HCT116 (cell line): ENCODE measurements at regions not wholly inside any gene's neighbourhood (a gene's known extent, or its start where the extent isn't known, plus 50 kb on each side); places are given as distances from the start of the nearest gene placed in this dataset.

ENCODE experiments used
- ATAC-seq: fragments of 200-7000 bp; cut with Tn5 transposase; 2 replicates; pipeline ENCODE4 v1.9.1; 2020; ENCODE audit warnings: mild to moderate bottlenecking, moderate library complexity
- BruUV-seq: library from RNA; stranded (reverse); fragments of 400-500 nt; replicated peaks from 2 replicates; lab custom pipeline; 2021; lab: Mats Ljungman, UMichigan
- CTCF ChIA-PET: fragments of 300-600 bp; sonication (Branson Sonifier 250); formaldehyde crosslinking; loops from one replicate; lab custom pipeline; 2021; ENCODE audit warnings: antibody characterized with exemption; lab: Charles Lee
- POLR2A ChIA-PET: fragments of 300-600, 350-600 bp; sonication (Branson Sonifier 250); formaldehyde crosslinking; loops from one replicate; lab custom pipeline; 2021; ENCODE audit warnings: antibody characterized with exemption; lab: Charles Lee
- RAD21 ChIA-PET, 2 experiments: fragments of 300-600 bp; sonication (Branson Sonifier 250); formaldehyde crosslinking; loops; one replicate each; lab custom pipeline; 2023; ENCODE audit warnings: low total read pairs in 2 of 2; ENCODE audit not compliant: uncharacterized antibody in 2 of 2, unreplicated experiment in 2 of 2, low non-redundant PET in 1 of 2; lab: Charles Lee
- DNase-seq: peaks from one replicate; pipeline ENCODE4 v3.0.0-alpha.2; 2010; ENCODE audit warnings: low read depth, low spot score
- H2AFZ ChIP-seq: fragments of 200-600 bp; shearing (Covaris generic), sonication (generic); 2 replicates; pipeline ENCODE4 v1.6.1; 2017; ENCODE audit warnings: low read depth, mixed run types, mixed read lengths, antibody characterized with exemption, low read length; ENCODE audit not compliant: poor library complexity, severe bottlenecking
- H3K27ac ChIP-seq: 2 replicates; pipeline ENCODE4 v1.5.1; 2012; ENCODE audit warnings: low read depth, low read length
- H3K27me3 ChIP-seq: fragments of 200-600 bp; sonication (generic); 2 replicates; pipeline ENCODE4 v1.6.1; 2016; ENCODE audit warnings: mixed run types, low read length, mixed read lengths; ENCODE audit not compliant: insufficient read depth
- H3K36me3 ChIP-seq, 2 experiments: fragments of 200-500 bp in 1 of 2; fragments of 200-600 bp in 1 of 2; sonication (Bioruptor generic) in 1 of 2; sonication (generic) in 1 of 2; 2 replicates each; pipeline versions ENCODE4 v1.5.1 to v1.6.1; 2014 to 2016; ENCODE audit warnings: low read length in 2 of 2, inconsistent platforms in 1 of 2, mixed read lengths in 1 of 2, mixed run types in 1 of 2; ENCODE audit not compliant: insufficient read depth in 2 of 2, control insufficient read depth in 1 of 2
- H3K4me1 ChIP-seq, 2 experiments: fragments of 200-600 bp in 1 of 2; sonication (generic) in 1 of 2; 2 replicates each; pipeline versions ENCODE4 v1.5.1 to v1.6.1; 2012 to 2017; ENCODE audit warnings: low read length in 2 of 2, inconsistent platforms in 1 of 2, mild to moderate bottlenecking in 1 of 2, mixed read lengths in 1 of 2, mixed run types in 1 of 2, moderate library complexity in 1 of 2; ENCODE audit not compliant: insufficient read depth in 2 of 2, control insufficient read depth in 1 of 2
- H3K4me2 ChIP-seq: fragments of 200-600 bp; sonication (generic); 2 replicates; pipeline ENCODE4 v1.6.1; 2017; ENCODE audit warnings: mixed run types, low read length, mixed read lengths
- H3K4me3 ChIP-seq, 2 experiments: fragments of 200-600 bp in 1 of 2; sonication (generic) in 1 of 2; replicated peaks in 1 of 2; 2 replicates each; pipeline ENCODE4 v1.5.1; 2011 to 2016; ENCODE audit warnings: low read length in 2 of 2, control low read depth in 1 of 2, low read depth in 1 of 2, mild to moderate bottlenecking in 1 of 2, mixed read lengths in 1 of 2, mixed run types in 1 of 2
- H3K79me2 ChIP-seq: fragments of 200-600 bp; sonication (generic); 2 replicates; pipeline ENCODE4 v1.6.1; 2017; ENCODE audit warnings: mild to moderate bottlenecking, mixed run types, low read length, moderate library complexity, mixed read lengths; ENCODE audit not compliant: insufficient read depth
- H3K9ac ChIP-seq: fragments of 200-600 bp; sonication (generic); 2 replicates; pipeline ENCODE4 v1.6.1; 2016; ENCODE audit warnings: low read length, mixed read lengths
- H3K9me2 ChIP-seq: fragments of 200-600 bp; sonication (generic), shearing (Covaris generic); 2 replicates; pipeline ENCODE4 v1.6.1; 2017; ENCODE audit warnings: mixed run types, mild to moderate bottlenecking, moderate library complexity; ENCODE audit not compliant: insufficient read depth
- H3K9me3 ChIP-seq, 2 experiments: fragments of 200-500 bp in 1 of 2; fragments of 200-600 bp in 1 of 2; sonication (Bioruptor generic) in 1 of 2; sonication (generic) in 1 of 2; 2 replicates each; pipeline ENCODE4 v1.6.1; 2014 to 2017; ENCODE audit warnings: low read length in 2 of 2, mixed read lengths in 2 of 2, inconsistent platforms in 1 of 2, low read depth in 1 of 2, mild to moderate bottlenecking in 1 of 2, mixed run types in 1 of 2, moderate library complexity in 1 of 2; ENCODE audit not compliant: control insufficient read depth in 1 of 2, insufficient read depth in 1 of 2
- H4K20me1 ChIP-seq: fragments of 200-600 bp; sonication (generic), shearing (Covaris generic); 2 replicates; pipeline ENCODE4 v1.6.1; 2017; ENCODE audit warnings: mixed run types, mild to moderate bottlenecking, moderate library complexity; ENCODE audit not compliant: insufficient read depth
- CEBPB ChIP-seq: IDR thresholded peaks from 2 replicates; pipeline ENCODE4 v1.6.1; 2012; ENCODE audit warnings: low read depth
- CTCF ChIP-seq, 3 experiments: fragments of 200-600 bp in 1 of 3; sonication (generic) in 1 of 3; IDR thresholded peaks in 2 of 3; conservative IDR thresholded peaks in 1 of 3; 2 replicates each; pipeline ENCODE4 v1.5.1; 2012 to 2017; ENCODE audit warnings: low read depth in 2 of 3, low read length in 2 of 3, antibody characterized with exemption in 1 of 3, borderline replicate concordance in 1 of 3, control low read depth in 1 of 3, mild to moderate bottlenecking in 1 of 3, mixed read lengths in 1 of 3, mixed run types in 1 of 3, moderate library complexity in 1 of 3; ENCODE audit not compliant: insufficient read depth in 1 of 3
- EGR1 ChIP-seq: IDR thresholded peaks from 2 replicates; pipeline ENCODE4 v1.6.1; 2012; ENCODE audit warnings: low read depth
- ELF1 ChIP-seq: IDR thresholded peaks from 2 replicates; pipeline ENCODE4 v1.6.1; 2012; ENCODE audit warnings: low read depth, borderline replicate concordance
- FOSL1 ChIP-seq: IDR thresholded peaks from 2 replicates; pipeline ENCODE4 v1.6.1; 2012; ENCODE audit warnings: low read depth
- POLR2A ChIP-seq: IDR thresholded peaks from 2 replicates; pipeline ENCODE4 v1.7.0; 2011; ENCODE audit warnings: borderline replicate concordance; ENCODE audit not compliant: insufficient read depth, insufficient read length; ENCODE audit errors: extremely low read depth
- POLR2AphosphoS5 ChIP-seq: IDR thresholded peaks from 2 replicates; pipeline ENCODE4 v1.6.1; 2011; ENCODE audit warnings: mild to moderate bottlenecking, low read depth, low read length, moderate library complexity
- SRF ChIP-seq: IDR thresholded peaks from 2 replicates; pipeline ENCODE4 v1.6.1; 2012; ENCODE audit warnings: low read depth
- TCF7L2 ChIP-seq: IDR thresholded peaks from 2 replicates; pipeline ENCODE4 v1.7.0; 2011; ENCODE audit warnings: borderline replicate concordance, inconsistent platforms; ENCODE audit not compliant: insufficient read depth, insufficient read length; ENCODE audit errors: extremely low read depth
- ZBTB33 ChIP-seq: IDR thresholded peaks from 2 replicates; pipeline ENCODE4 v1.6.1; 2011; ENCODE audit warnings: mild to moderate bottlenecking, low read length, moderate library complexity; ENCODE audit not compliant: insufficient replicate concordance; ENCODE audit errors: extremely low read depth
- ZFX ChIP-seq: fragments of 450-650 bp; IDR thresholded peaks from 2 replicates; pipeline ENCODE4 v1.6.1; 2017
- intact Hi-C: fragments of 100-400 bp; cut with micrococcal nuclease; formaldehyde crosslinking; loops from 2 replicates; pipeline ENCODE4 v1.10.0; 2022

DNA sequence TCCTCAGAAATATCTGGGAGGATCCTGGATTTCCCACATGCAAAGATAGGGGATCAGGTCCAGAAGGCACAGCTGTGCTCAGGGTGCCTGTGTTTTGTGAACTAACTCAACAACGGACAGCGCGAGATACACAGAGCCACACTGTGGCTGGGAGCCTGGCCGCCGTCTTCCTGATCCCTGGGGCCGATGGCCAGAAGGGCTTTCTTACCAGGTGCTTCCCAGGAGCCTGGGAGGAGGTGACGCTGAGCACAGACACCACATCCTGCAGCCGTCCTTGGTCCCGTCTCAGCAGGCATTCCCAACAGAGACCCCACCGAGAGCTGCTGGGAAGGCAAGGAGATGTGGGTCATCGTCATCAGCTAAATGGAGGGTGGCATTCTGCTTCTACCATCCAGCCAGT, 144.6 kb upstream of the AFDN start:
- TF ChIP-seq ZBTB33: no peak
- no peak for TF ChIP-seq CEBPB
- TF ChIP-seq POLR2A: no peak
- no peak for TF ChIP-seq EGR1
- TF ChIP-seq TCF7L2: no peak
- no peak for TF ChIP-seq FOSL1
- TF ChIP-seq SRF: no peak
- no peak for TF ChIP-seq ELF1
- TF ChIP-seq POLR2AphosphoS5: no peak
- TF ChIP-seq ZFX: no peak
- TF ChIP-seq CTCF (IDR thresholded peaks at IDR 0.05 in 2 of 3, conservative IDR thresholded peaks at IDR 0.05 in 1 of 3; ENCODE audit: borderline replicate concordance in 1 of 3, insufficient read depth in 1 of 3, low read depth in 2 of 3, low read length in 2 of 3): no peak
- no peak overlapping the region for H3K27ac ChIP-seq
- no peaks in the 10 kb centered on the region for H4K20me1 ChIP-seq
- no peaks in the 10 kb centered on the region for H3K36me3 ChIP-seq
- H3K9me3 ChIP-seq: no peaks in the 10 kb centered on the region
- DNase-seq: no peak
- no peak overlapping the region for H2AFZ ChIP-seq
- no peak overlapping the region for H3K9ac ChIP-seq
- no TSS peak for BruUV-seq
- H3K27me3 ChIP-seq: no peaks in the 10 kb centered on the region
- intact Hi-C loops: no loop called here
- ChIA-PET CTCF (no interaction called here), POLR2A (no interaction called here), RAD21 (no interaction called here)
- H3K4me3 ChIP-seq: no peak overlapping the region
- no peaks in the 10 kb centered on the region for H3K9me2 ChIP-seq
- peak overlapping the region; percentile 75 for H3K4me2 ChIP-seq
- H3K4me1 ChIP-seq: peaks cover 10 to 37% of the 10 kb centered on the region in 2 experiments
- no peak for ATAC-seq
- H3K79me2 ChIP-seq: no peaks in the 10 kb centered on the region
